ENCODE measurements at regions not wholly inside any gene's neighbourhood (a gene's known extent, or its start where the extent isn't known, plus 50 kb on each side); places are given as distances from the start of the nearest gene placed in this dataset.

DNA sequence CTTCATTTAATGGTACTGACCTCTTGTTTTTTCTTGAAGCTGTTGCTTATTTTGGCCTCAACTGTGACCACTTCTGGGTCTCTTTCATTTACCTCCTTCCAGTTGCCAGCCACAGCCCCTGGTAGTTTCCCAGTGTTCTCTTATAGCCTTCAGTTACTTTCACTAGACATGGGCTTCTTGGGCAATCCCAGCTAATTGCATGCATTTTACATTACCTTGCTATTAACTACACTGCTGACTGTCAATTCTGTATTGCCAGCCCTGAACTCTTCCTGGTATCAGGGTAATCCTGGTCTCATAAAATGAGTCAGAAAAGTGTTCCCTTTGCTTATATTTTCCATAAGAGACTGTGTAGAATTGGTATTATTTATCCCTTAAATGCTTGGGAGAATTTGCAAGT lies 195.8 kb upstream of the LARGE1 start:
- Mint-ChIP-seq H3K27ac (no peak overlapping the region), H3K4me3 (no peak overlapping the region), H3K4me1 (ENCODE audit: low read depth) (no peaks in the 10 kb centered on the region), H3K9me3 (peaks cover 0 to 2% of the 10 kb centered on the region in 2 donors), H3K36me3 (ENCODE audit: insufficient read depth in 2 of 2) (no peaks in the 10 kb centered on the region), H3K27me3 (ENCODE audit: low read depth) (no peaks in the 10 kb centered on the region)
- no peak for ATAC-seq (replicated peaks in 1 of 2)
- DNase-seq: no peak

DNA sequence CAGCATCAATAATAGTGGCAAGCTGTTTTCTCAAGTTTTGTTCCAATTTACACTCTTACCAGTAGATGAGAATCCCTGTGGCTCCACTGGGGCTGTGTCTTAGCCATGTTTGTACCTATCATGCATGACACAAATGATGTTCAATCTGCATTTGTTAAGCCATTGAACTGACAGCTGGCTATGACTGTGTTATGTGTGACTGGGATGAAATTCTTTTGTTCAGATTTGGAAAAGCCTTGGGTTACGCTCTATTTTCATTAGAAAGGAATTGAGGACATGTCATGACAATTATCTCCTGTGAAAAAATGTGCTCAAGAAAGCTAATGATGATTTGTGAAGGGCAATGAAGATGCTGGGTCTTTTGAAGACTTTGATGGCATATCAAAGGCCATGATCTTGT lies 201.8 kb upstream of the LARGE1 start:
- Mint-ChIP-seq H3K9me3 (peaks cover 0 to 4% of the 10 kb centered on the region in 2 donors), H3K27me3 (ENCODE audit: low read depth) (no peaks in the 10 kb centered on the region), H3K36me3 (ENCODE audit: insufficient read depth in 2 of 2) (no peaks in the 10 kb centered on the region), H3K4me3 (no peak overlapping the region), H3K4me1 (ENCODE audit: low read depth) (no peaks in the 10 kb centered on the region), H3K27ac (no peak overlapping the region)
- ATAC-seq (replicated peaks in 1 of 2) (no peak), DNase-seq (no peak)

DNA sequence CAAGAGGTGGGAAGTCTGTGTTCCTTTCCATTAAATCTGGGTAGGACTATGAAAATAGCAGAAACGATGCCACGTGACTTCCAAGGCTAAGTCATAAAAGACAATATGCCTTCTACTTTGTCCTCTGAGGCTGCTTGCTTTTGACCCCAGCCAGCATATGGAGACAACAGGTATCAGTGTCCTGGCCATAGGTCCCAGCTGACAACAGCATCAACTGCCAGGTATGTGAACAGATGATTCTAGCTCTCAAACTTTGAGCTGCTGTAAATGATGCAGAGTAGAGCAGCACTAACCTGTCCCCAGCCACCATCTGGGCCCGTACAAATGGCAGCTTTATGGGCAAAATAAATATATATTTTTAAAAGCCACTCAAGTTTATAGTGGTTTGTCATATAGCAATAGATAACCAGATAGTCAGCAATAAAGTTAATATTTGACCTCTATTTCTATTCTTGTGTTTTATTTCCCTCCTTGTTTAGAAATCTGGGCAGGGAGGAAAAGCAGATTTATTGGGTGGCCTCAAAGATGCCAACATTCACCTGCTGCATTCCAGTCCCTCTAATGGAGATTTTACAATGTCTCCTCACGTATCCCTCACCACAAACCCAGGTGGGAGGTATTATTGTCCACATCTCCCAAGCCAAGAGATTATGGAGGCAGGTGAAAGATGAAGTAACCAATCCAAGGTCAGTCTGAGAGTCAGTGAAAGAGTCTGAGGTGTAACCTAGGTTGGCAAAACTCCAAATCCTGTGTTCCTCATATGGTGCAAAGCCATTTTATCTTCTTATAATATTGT lies 209.6 kb upstream of the LARGE1 start:
- Mint-ChIP-seq H3K27me3 (ENCODE audit: low read depth) (no peaks in the 10 kb centered on the region), H3K27ac (no peak overlapping the region), H3K36me3 (ENCODE audit: insufficient read depth in 2 of 2) (no peaks in the 10 kb centered on the region), H3K4me1 (ENCODE audit: low read depth) (no peaks in the 10 kb centered on the region), H3K9me3 (peaks cover 0 to 5% of the 10 kb centered on the region in 2 donors), H3K4me3 (no peak overlapping the region)
- no peak for DNase-seq
- no peak for ATAC-seq (replicated peaks in 1 of 2)

DNA sequence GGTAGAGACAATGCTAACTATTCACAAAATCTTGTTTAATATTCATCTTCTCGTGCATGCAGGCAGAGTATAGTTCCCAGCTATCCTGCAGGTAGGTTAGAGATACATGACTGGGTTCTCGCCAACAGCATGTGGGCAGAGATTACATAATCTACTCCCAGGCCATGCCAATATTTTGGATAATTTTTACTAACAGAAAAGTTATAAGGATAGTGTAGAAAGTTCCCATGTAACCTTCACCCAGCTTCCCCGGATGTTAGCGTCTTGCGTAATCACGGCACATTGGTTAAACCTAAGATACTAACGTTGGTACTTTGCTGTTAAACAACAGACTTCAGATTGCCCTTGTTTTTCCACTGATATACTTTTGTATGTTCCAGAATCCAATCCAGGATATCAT lies 215.5 kb upstream of the LARGE1 start:
- Mint-ChIP-seq H3K36me3 (ENCODE audit: insufficient read depth in 2 of 2) (no peaks in the 10 kb centered on the region), H3K4me3 (no peak overlapping the region), H3K9me3 (peaks cover 0 to 3% of the 10 kb centered on the region in 2 donors), H3K27me3 (ENCODE audit: low read depth) (no peaks in the 10 kb centered on the region), H3K27ac (no peak overlapping the region), H3K4me1 (ENCODE audit: low read depth) (no peaks in the 10 kb centered on the region)
- no peak for ATAC-seq (replicated peaks in 1 of 2)
- no peak for DNase-seq

DNA sequence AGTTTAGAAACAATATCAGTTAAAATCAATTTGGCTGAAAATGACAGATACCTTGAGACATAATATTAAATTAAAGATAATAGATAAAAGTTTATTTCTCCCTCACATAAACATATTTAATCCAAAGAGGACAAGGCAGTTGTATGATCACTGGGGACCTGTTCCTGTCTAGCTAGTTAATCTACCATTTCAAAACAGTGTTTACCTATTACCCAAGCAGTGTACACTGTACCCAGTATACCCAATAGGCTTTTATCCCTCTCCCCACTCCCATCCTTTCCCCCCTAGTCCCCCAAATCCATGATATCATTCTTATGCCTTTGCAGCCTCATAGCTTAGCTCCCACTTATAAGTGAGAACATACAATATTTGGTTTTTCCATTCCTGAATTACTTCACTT lies 229.7 kb upstream of the LARGE1 start:
- no peaks in the 10 kb centered on the region for H3K27me3 Mint-ChIP-seq (ENCODE audit: low read depth)
- H3K36me3 Mint-ChIP-seq (ENCODE audit: insufficient read depth in 2 of 2): peaks cover 4 to 8% of the 10 kb centered on the region in 2 donors
- DNase-seq (no peak), ATAC-seq (replicated peaks in 1 of 2) (no peak)
- no peaks in the 10 kb centered on the region for H3K4me1 Mint-ChIP-seq (ENCODE audit: low read depth)
- H3K27ac Mint-ChIP-seq: no peak overlapping the region
- H3K4me3 Mint-ChIP-seq: no peak overlapping the region
- H3K9me3 Mint-ChIP-seq: peaks cover 9 to 12% of the 10 kb centered on the region in 2 donors

DNA sequence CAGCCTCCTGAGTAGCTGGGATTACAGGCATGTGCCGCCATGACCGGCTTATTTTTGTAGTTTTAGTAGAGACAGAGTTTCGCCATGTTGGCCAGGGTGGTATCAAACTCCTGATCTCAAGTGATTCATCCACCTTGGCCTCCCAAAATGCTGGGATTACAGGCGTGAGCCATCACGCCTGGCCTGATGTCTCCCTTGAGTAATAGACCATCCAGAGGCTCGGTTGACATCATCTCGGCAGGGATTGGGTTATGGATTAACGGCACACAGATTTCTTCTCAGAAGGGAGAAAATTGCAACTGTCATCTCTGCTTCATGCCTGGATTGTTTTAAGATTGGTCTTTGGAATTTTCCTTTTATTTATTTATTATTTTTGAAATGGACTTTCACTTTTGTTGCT lies 239.2 kb upstream of the LARGE1 start:
- DNase-seq: no peak
- Mint-ChIP-seq H3K9me3 (peaks cover 4 to 14% of the 10 kb centered on the region in 2 donors), H3K27ac (no peak overlapping the region), H3K4me1 (ENCODE audit: low read depth) (no peaks in the 10 kb centered on the region), H3K36me3 (ENCODE audit: insufficient read depth in 2 of 2) (no peaks in the 10 kb centered on the region), H3K27me3 (ENCODE audit: low read depth) (no peaks in the 10 kb centered on the region), H3K4me3 (no peak overlapping the region)
- no peak for ATAC-seq (replicated peaks in 1 of 2)

GRCh38 chr22:34160141-34160783 lies 240.0 kb upstream of the LARGE1 start:
- Mint-ChIP-seq H3K9me3 (peaks cover 2 to 14% of the 10 kb centered on the region in 2 donors), H3K36me3 (ENCODE audit: insufficient read depth in 2 of 2) (no peaks in the 10 kb centered on the region)
- ATAC-seq (replicated peaks in 1 of 2): no peak

DNA sequence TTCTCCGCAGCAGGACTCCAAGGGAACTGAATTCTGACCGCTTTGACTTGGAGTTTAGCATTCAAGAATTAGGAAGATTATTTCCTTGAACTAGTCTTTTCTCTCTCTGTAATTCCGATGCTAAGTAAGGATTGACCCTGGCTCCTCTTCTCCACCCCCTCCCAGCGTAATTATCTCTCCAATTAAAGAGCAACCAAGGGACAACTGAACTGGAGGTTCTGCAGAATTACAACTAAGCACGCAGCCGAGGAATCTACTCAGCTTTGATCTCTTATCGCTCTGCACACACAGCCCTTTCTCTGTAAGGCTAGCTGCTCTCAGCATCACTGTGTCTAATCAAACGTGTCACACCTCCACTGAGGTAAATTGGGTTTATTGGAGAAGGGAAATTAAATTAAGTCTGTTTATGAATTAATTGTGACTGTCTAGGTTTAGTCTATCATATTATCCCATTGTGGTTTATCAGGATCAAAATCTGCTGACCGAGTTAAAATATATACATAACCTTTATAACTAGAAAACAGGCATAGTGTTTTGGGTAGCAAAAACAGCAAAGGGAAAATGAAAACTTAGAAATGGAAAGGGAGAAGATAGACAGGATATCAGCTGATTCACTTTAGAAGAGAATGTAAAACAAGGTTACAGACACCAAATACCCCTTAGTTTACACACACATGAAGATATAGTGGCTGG lies 241.3 kb upstream of the LARGE1 start:
- no peak overlapping the region for H3K27ac Mint-ChIP-seq
- DNase-seq: no peak
- no peaks in the 10 kb centered on the region for H3K4me1 Mint-ChIP-seq (ENCODE audit: low read depth)
- no peaks in the 10 kb centered on the region for H3K36me3 Mint-ChIP-seq (ENCODE audit: insufficient read depth in 2 of 2)
- H3K4me3 Mint-ChIP-seq: no peak overlapping the region
- peaks cover 0 to 17% of the 10 kb centered on the region in 2 donors for H3K9me3 Mint-ChIP-seq
- H3K27me3 Mint-ChIP-seq (ENCODE audit: low read depth): no peaks in the 10 kb centered on the region
- no peak for ATAC-seq (replicated peaks in 1 of 2)

More at GRCh38 chr22:34160141-34160783, 240.0 kb upstream of the LARGE1 start:
- no peaks in the 10 kb centered on the region for H3K27me3 Mint-ChIP-seq (ENCODE audit: low read depth)
- DNase-seq: no peak
- no peak overlapping the region for H3K27ac Mint-ChIP-seq
- H3K4me1 Mint-ChIP-seq (ENCODE audit: low read depth): no peaks in the 10 kb centered on the region
- H3K4me3 Mint-ChIP-seq: no peak overlapping the region

GRCh38 chr22:34198976-34199375 lies 278.7 kb upstream of the LARGE1 start:
- ATAC-seq (replicated peaks in 1 of 2) (no peak), DNase-seq (no peak)
- no peaks in the 10 kb centered on the region for H3K36me3 Mint-ChIP-seq (ENCODE audit: insufficient read depth in 2 of 2)
- no peak overlapping the region for H3K4me3 Mint-ChIP-seq
- H3K27me3 Mint-ChIP-seq (ENCODE audit: low read depth): no peaks in the 10 kb centered on the region
- no peaks in the 10 kb centered on the region for H3K4me1 Mint-ChIP-seq (ENCODE audit: low read depth)
- H3K9me3 Mint-ChIP-seq: peaks cover 0 to 1% of the 10 kb centered on the region in 2 donors
- no peak overlapping the region for H3K27ac Mint-ChIP-seq

- H3K27me3 Mint-ChIP-seq (ENCODE audit: low read depth): no peaks in the 10 kb centered on the region
- peaks cover 7 to 17% of the 10 kb centered on the region in 2 donors for H3K9me3 Mint-ChIP-seq
- DNase-seq (no peak), ATAC-seq (replicated peaks in 1 of 2) (no peak)
- H3K27ac Mint-ChIP-seq: no peak overlapping the region
- H3K4me3 Mint-ChIP-seq: no peak overlapping the region
- H3K36me3 Mint-ChIP-seq (ENCODE audit: insufficient read depth in 2 of 2): peaks cover 0 to 2% of the 10 kb centered on the region in 2 donors
- no peaks in the 10 kb centered on the region for H3K4me1 Mint-ChIP-seq (ENCODE audit: low read depth)
These were observed 290.0 kb upstream of the LARGE1 start for GRCh38 chr22:34210301-34210700.

DNA sequence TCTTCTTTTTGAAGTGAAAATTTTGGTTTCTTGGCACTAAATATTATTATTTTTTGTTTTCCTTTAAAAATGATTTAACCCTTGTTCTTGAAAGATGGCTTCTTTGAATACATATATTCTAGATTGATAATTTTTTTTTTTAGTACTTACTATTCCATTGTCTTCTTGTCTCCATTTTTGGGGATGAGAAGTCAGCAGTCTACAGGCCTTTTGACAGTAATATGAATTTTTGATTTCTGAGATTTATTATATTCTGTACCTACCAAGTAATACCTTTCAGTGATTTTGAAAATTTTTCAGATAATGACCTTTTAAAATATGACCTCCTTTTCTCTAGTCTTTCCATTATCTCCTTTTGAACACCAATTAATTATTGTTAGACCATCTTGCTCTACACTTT lies 294.1 kb upstream of the LARGE1 start:
- H3K9me3 Mint-ChIP-seq: peaks cover 13 to 16% of the 10 kb centered on the region in 2 donors
- no peaks in the 10 kb centered on the region for H3K4me1 Mint-ChIP-seq (ENCODE audit: low read depth)
- H3K27me3 Mint-ChIP-seq (ENCODE audit: low read depth): no peaks in the 10 kb centered on the region
- DNase-seq: no peak
- H3K36me3 Mint-ChIP-seq (ENCODE audit: insufficient read depth in 2 of 2): peaks cover 2% of the 10 kb centered on the region in 2 donors
- H3K27ac Mint-ChIP-seq: no peak overlapping the region
- no peak overlapping the region for H3K4me3 Mint-ChIP-seq
- ATAC-seq (replicated peaks in 1 of 2): no peak

- ATAC-seq (replicated peaks in 1 of 2): no peak
- H3K4me3 Mint-ChIP-seq: no peak overlapping the region
- no peaks in the 10 kb centered on the region for H3K27me3 Mint-ChIP-seq (ENCODE audit: low read depth)
- no peaks in the 10 kb centered on the region for H3K4me1 Mint-ChIP-seq (ENCODE audit: low read depth)
- DNase-seq: no peak
- H3K9me3 Mint-ChIP-seq: peaks cover 2 to 4% of the 10 kb centered on the region in 2 donors
- H3K36me3 Mint-ChIP-seq (ENCODE audit: insufficient read depth in 2 of 2): no peaks in the 10 kb centered on the region
- no peak overlapping the region for H3K27ac Mint-ChIP-seq
These were observed 305.0 kb upstream of the LARGE1 start for GRCh38 chr22:34225278-34225677.

- DNase-seq (no peak), ATAC-seq (replicated peaks in 1 of 2) (no peak)
- Mint-ChIP-seq H3K27me3 (ENCODE audit: low read depth) (no peaks in the 10 kb centered on the region), H3K9me3 (peaks cover 8 to 11% of the 10 kb centered on the region in 2 donors), H3K4me1 (ENCODE audit: low read depth) (no peaks in the 10 kb centered on the region), H3K4me3 (no peak overlapping the region), H3K36me3 (ENCODE audit: insufficient read depth in 2 of 2) (peaks cover 0 to 2% of the 10 kb centered on the region in 2 donors), H3K27ac (no peak overlapping the region)
These were observed 316.3 kb upstream of the LARGE1 start for GRCh38 chr22:34236527-34236926.
